WERI-Rb-1 (cell line): ENCODE measurements at regions not wholly inside any gene's neighbourhood (a gene's known extent, or its start where the extent isn't known, plus 50 kb on each side); places are given as distances from the start of the nearest gene placed in this dataset.
A peak's percentile ranks its signal among the peaks of the same experiment; 100 is the strongest.

ENCODE experiments used
- DNase-seq: peaks from one replicate; pipeline ENCODE4 v3.0.0-alpha.2; 2020
- H3K27ac ChIP-seq: fragments of 250-450 bp; sonication (Bioruptor Pico); 2 replicates; pipeline ENCODE4 v1.5.1; 2020; ENCODE audit warnings: mild to moderate bottlenecking, moderate library complexity
- H3K27me3 ChIP-seq: fragments of 250-450 bp; sonication (Bioruptor Pico); 2 replicates; pipeline ENCODE4 v1.5.1; 2021; ENCODE audit warnings: mild to moderate bottlenecking, low read depth, moderate library complexity; ENCODE audit not compliant: insufficient read depth, severe bottlenecking
- H3K36me3 ChIP-seq: fragments of 250-450 bp; sonication (Bioruptor Pico); 2 replicates; pipeline ENCODE4 v1.5.1; 2020; ENCODE audit warnings: mild to moderate bottlenecking, moderate library complexity
- H3K4me3 ChIP-seq: 2 replicates; pipeline ENCODE4 v1.5.1; 2011; ENCODE audit warnings: low read depth, mild to moderate bottlenecking, control low read depth, low read length
- H3K9me3 ChIP-seq: fragments of 250-450 bp; sonication (Bioruptor Pico); 2 replicates; pipeline ENCODE4 v1.5.1; 2021; ENCODE audit warnings: mild to moderate bottlenecking, moderate library complexity; ENCODE audit not compliant: severe bottlenecking
- CTCF ChIP-seq: IDR thresholded peaks from 2 replicates; pipeline ENCODE4 v1.5.1; 2011; ENCODE audit warnings: low read depth, mild to moderate bottlenecking, control low read depth, inconsistent platforms, low read length

- Histone ChIP-seq H3K9me3 (no peaks in the 10 kb centered on the region), H3K4me3 (peak overlapping the region; percentile 83), H3K27ac (no peak overlapping the region; the same call in 1 of the 2 replicates), H3K27me3 (no peaks in the 10 kb centered on the region), H3K36me3 (no peaks in the 10 kb centered on the region)
- DNase-seq = peak; percentile 75
- TF ChIP-seq CTCF = peak; percentile 17; the same call in 1 of the 2 replicates
Observed at GRCh38 chr3:24829011-24829581, 334.4 kb upstream of the THRB start.

GRCh38 chr3:24829629-24830229 is 335.1 kb upstream of the THRB start:
- Histone ChIP-seq H3K9me3 (no peaks in the 10 kb centered on the region), H3K4me3 (peak overlapping the region; percentile 83), H3K27me3 (no peaks in the 10 kb centered on the region), H3K27ac (peak overlapping the region; percentile 58), H3K36me3 (no peaks in the 10 kb centered on the region)
- no peak for TF ChIP-seq CTCF
- peak; percentile 44 for DNase-seq

- DNase-seq = peak; percentile 73
- Histone ChIP-seq H3K4me3 (peak overlapping the region; percentile 83), H3K27me3 (no peaks in the 10 kb centered on the region)
Observed at GRCh38 chr3:24830230-24831152, 335.8 kb upstream of the THRB start.

GRCh38 chr3:24831221-24831620 is 336.6 kb upstream of the THRB start:
- no peaks in the 10 kb centered on the region for H3K9me3 ChIP-seq
- TF ChIP-seq CTCF = no peak
- no peaks in the 10 kb centered on the region for H3K36me3 ChIP-seq
- H3K27me3 ChIP-seq = no peaks in the 10 kb centered on the region
- DNase-seq = no peak
- peak overlapping the region; percentile 83; the same call in 1 of the 2 replicates for H3K4me3 ChIP-seq
- no peak overlapping the region for H3K27ac ChIP-seq

More at GRCh38 chr3:24830230-24831152, 335.8 kb upstream of the THRB start:
- H3K27ac ChIP-seq = no peak overlapping the region
- TF ChIP-seq CTCF = no peak
- H3K36me3 ChIP-seq = no peaks in the 10 kb centered on the region
- H3K9me3 ChIP-seq = no peaks in the 10 kb centered on the region

GRCh38 chr3:24832891-24833290 is 338.2 kb upstream of the THRB start:
- DNase-seq = peak; percentile 43
- no peak overlapping the region for H3K4me3 ChIP-seq
- no peaks in the 10 kb centered on the region for H3K27me3 ChIP-seq
- no peak for TF ChIP-seq CTCF
- peak overlapping the region; percentile 32; the same call in 1 of the 2 replicates for H3K27ac ChIP-seq
- H3K9me3 ChIP-seq = no peaks in the 10 kb centered on the region
- H3K36me3 ChIP-seq = no peaks in the 10 kb centered on the region
